SH-SY5Y (cell line): ENCODE measurements at regions not wholly inside any gene's neighbourhood (a gene's known extent, or its start where the extent isn't known, plus 50 kb on each side); places are given as distances from the start of the nearest gene placed in this dataset.

ENCODE experiments used
- GATA2 ChIP-seq: IDR thresholded peaks from 2 replicates; pipeline ENCODE4 v1.6.1; 2011; ENCODE audit warnings: mild to moderate bottlenecking, low read depth, low read length
- GATA3 ChIP-seq: IDR thresholded peaks from 2 replicates; pipeline ENCODE4 v1.6.1; 2011; ENCODE audit warnings: low read depth, mild to moderate bottlenecking, low read length, moderate library complexity

DNA sequence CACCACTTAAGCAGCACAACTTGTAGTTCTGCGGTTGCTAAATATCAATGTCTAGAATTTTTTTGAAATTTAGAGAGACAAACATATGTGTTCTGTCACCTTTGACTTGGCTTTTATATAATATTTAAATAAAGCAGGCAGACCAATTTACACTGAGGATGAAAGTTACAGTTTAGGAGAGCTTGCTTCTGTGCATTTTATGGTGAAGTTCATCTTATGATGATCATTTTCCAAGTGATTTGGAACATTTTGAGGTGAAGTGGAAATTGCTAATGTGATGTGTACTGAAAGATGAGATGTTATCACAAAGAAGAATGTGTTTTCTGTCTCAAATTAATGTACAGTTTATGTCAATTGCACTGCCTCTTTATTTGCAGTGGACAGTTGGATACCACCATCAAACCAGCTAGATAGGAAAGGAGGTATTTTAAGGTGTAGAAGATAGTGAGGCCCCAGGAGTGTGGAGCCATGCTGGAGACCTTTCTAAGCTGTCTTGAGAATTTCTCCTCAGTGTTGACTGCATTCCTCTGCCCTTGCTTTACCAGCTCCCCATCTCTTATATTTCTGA is 461.9 kb downstream of the UTRN start:
- TF ChIP-seq GATA2 (no peak), GATA3 (no peak)
